BE2C (cell line): ENCODE measurements at regions not wholly inside any gene's neighbourhood (a gene's known extent, or its start where the extent isn't known, plus 50 kb on each side); places are given as distances from the start of the nearest gene placed in this dataset.

ENCODE experiments used
- DNase-seq: peaks from one replicate; pipeline ENCODE4 v3.0.0-alpha.2; 2020
- H3K27me3 ChIP-seq: fragments of 250-450 bp; sonication (Bioruptor Pico); 2 replicates; pipeline ENCODE4 v1.5.1; 2020; ENCODE audit warnings: mild to moderate bottlenecking
- H3K36me3 ChIP-seq: fragments of 250-450 bp; sonication (Bioruptor Pico); 2 replicates; pipeline ENCODE4 v1.5.1; 2020; ENCODE audit warnings: mild to moderate bottlenecking
- H3K4me1 ChIP-seq: fragments of 250-450 bp; sonication (Bioruptor Pico); 2 replicates; pipeline ENCODE4 v1.5.1; 2020
- H3K4me3 ChIP-seq: 2 replicates; pipeline ENCODE4 v1.5.1; 2011; ENCODE audit warnings: low read depth, low read length
- H3K9me3 ChIP-seq: fragments of 250-450 bp; sonication (Bioruptor Pico); 2 replicates; pipeline ENCODE4 v1.5.1; 2020
- TF ChIP-seq, protein P1 (sequence below): IDR thresholded peaks from 2 replicates; pipeline ENCODE4 v1.5.1; 2012; ENCODE audit warnings: mild to moderate bottlenecking, low read depth, low read length

DNA sequence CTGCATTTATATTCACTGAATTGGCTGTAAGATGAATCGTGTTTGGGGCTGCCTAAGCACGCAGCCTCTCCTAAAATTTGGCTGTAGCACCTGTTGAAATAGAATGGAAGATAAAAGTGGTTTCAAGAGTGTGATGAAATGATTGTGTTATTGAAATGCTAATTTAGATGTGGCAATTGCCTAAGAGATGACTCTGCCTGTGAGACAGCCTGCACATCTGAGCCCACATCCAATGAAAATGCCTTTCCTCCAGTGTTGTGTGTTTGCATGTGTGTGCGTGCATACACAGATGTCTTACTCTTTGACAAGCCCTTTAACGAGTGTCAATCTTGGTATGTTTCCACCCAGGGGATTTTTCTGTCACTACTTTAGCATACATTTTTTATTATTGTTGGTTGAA is 346.9 kb downstream of the MEIS1 start:
- Histone ChIP-seq H3K4me3 (no peak overlapping the region), H3K27me3 (no peaks in the 10 kb centered on the region), H3K36me3 (no peaks in the 10 kb centered on the region), H3K9me3 (no peaks in the 10 kb centered on the region), H3K4me1 (no peaks in the 10 kb centered on the region)
- TF ChIP-seq, protein P1, sequence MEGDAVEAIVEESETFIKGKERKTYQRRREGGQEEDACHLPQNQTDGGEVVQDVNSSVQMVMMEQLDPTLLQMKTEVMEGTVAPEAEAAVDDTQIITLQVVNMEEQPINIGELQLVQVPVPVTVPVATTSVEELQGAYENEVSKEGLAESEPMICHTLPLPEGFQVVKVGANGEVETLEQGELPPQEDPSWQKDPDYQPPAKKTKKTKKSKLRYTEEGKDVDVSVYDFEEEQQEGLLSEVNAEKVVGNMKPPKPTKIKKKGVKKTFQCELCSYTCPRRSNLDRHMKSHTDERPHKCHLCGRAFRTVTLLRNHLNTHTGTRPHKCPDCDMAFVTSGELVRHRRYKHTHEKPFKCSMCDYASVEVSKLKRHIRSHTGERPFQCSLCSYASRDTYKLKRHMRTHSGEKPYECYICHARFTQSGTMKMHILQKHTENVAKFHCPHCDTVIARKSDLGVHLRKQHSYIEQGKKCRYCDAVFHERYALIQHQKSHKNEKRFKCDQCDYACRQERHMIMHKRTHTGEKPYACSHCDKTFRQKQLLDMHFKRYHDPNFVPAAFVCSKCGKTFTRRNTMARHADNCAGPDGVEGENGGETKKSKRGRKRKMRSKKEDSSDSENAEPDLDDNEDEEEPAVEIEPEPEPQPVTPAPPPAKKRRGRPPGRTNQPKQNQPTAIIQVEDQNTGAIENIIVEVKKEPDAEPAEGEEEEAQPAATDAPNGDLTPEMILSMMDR: no peak
- DNase-seq: no peak

DNA sequence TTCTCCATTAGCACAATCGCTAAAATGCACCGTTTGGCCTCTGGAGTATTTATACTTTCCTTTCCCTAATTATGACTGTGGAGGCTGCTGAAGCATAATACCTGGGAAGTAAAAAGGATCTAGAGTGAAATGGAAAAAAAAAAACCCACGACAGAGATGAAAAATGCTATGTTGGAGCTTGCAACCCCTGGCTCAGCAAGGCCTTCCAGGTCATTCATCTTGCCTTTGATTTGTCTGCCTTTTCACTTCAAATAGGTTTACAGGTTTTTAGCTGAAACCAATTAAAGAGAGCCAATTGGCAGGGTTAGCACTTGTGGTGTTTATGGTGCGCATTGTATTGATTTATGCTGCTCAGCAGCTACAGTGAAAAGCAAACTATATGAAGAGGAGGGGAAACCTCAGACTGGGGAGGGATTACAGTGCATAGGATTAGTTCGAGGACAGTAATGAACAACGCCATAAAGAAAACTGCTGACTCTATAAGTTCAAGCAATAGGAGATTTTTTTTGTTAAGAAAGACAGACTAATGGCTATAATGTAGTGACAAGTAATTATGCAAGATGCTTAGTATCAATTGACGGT is 347.9 kb downstream of the MEIS1 start:
- Histone ChIP-seq H3K36me3 (no peaks in the 10 kb centered on the region), H3K27me3 (no peaks in the 10 kb centered on the region), H3K4me3 (no peak overlapping the region), H3K9me3 (no peaks in the 10 kb centered on the region), H3K4me1 (no peaks in the 10 kb centered on the region)
- TF ChIP-seq, protein P1: no peak
- no peak for DNase-seq

DNA sequence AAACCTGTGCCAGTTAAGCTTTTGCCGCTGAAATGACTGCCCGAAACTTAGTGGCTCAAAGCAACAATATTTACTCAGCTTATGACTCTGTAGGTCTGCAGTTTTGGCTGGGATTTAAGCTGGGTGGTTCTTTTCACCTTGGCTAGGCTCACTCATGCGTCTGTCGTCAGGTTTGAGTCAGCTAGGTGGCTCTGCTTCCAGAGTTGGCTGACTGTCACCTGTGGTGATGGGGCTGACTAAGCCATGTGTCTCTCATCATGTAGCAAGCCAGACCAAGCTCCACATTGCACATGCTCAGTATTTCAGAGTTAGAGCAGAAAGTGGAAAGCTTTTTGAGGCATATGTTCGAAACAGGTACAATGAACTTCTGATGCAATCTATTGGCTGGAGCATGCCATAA is 354.8 kb downstream of the MEIS1 start:
- Histone ChIP-seq H3K36me3 (no peaks in the 10 kb centered on the region), H3K4me3 (no peak overlapping the region), H3K27me3 (no peaks in the 10 kb centered on the region), H3K9me3 (no peaks in the 10 kb centered on the region), H3K4me1 (no peaks in the 10 kb centered on the region)
- TF ChIP-seq, protein P1: no peak
- no peak for DNase-seq

DNA sequence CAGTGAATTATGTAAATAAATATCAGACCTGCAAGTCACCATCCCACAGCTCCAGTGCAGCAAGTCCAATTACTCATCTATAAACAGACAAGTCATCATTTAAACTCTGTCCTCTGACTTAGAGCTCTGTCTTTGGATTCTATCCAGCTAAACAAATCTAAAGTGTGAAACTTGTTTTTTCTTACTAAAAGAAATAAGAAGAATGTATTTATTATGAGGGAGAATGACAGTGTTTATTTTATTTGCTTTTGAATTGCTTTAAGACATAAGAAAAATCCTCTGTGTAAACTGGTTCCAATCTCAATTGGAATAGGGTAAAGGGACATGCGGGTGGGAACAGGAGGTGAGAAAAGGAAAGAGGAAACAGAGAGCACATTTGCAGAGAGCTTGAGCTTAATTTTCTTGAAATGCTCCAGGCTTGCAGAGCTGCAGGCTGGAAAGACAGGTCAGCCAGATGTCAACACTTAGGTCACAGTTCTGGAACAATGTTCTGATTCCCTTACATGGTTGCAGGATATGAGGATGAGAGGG is 355.8 kb downstream of the MEIS1 start:
- TF ChIP-seq, protein P1: no peak
- Histone ChIP-seq H3K4me3 (no peak overlapping the region), H3K4me1 (no peaks in the 10 kb centered on the region), H3K27me3 (no peaks in the 10 kb centered on the region), H3K36me3 (no peaks in the 10 kb centered on the region), H3K9me3 (no peaks in the 10 kb centered on the region)
- DNase-seq: no peak

DNA sequence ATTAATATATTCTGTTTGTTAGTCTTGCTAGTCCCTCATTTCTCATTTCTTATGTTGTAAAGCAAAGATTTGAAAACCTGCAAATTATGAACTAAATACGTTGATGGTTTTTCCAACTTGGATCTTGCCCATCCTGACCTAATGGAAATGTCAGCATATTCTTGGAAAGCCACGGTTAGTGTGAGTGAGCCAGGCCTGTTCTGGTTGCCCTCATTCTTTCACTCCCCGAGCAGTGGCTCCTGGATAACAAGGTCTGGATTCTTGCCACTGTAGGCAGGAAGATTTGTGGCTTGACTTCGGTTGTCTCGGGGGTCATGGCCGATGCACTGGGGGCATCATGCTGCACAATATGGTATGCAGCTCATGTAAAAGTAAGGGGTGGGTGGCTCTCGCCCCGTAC is 359.1 kb downstream of the MEIS1 start:
- Histone ChIP-seq H3K36me3 (no peaks in the 10 kb centered on the region), H3K27me3 (no peaks in the 10 kb centered on the region), H3K9me3 (no peaks in the 10 kb centered on the region), H3K4me3 (no peak overlapping the region), H3K4me1 (no peaks in the 10 kb centered on the region)
- no peak for DNase-seq
- TF ChIP-seq, protein P1: no peak

DNA sequence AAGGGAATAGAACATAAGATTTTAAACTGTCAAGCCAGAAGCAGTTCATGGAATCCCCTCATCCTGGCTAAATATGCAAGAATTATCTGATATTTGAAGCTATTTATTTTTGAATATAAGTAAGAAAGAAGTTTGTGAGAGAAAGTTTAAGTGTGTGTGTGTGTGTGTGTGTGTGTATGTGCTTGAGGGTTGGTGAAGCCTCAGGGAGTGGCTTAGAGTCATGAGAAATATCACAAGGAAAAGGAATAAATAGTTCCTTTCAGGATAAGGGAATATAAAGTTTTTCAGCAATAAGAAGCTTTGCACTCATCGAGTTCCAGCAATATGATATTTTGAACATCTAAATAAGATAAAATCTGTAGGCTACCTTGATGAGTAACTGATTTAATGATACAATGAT is 359.6 kb downstream of the MEIS1 start:
- TF ChIP-seq, protein P1: no peak

More for the DNA sequence above, 359.6 kb downstream of the MEIS1 start:
- Histone ChIP-seq H3K4me3 (no peak overlapping the region), H3K27me3 (no peaks in the 10 kb centered on the region), H3K9me3 (no peaks in the 10 kb centered on the region), H3K4me1 (no peaks in the 10 kb centered on the region), H3K36me3 (no peaks in the 10 kb centered on the region)
- DNase-seq: no peak
